DOHH2 (cell line): ENCODE measurements at regions not wholly inside any gene's neighbourhood (a gene's known extent, or its start where the extent isn't known, plus 50 kb on each side); places are given as distances from the start of the nearest gene placed in this dataset.

Experiments
- H3F3A ChIP-seq: fragments of 200-600 bp; sonication (generic), shearing (Covaris generic); 2 replicates; pipeline ENCODE4 v1.6.0; 2016; ENCODE audit warnings: antibody characterized with exemption, mild to moderate bottlenecking; ENCODE audit not compliant: control insufficient read depth, insufficient read depth
- H3K27ac ChIP-seq: fragments of 200-600 bp; sonication (generic); 2 replicates; pipeline ENCODE4 v1.5.1; 2014; ENCODE audit warnings: low read depth, mild to moderate bottlenecking, low read length, moderate library complexity
- H3K27me3 ChIP-seq: fragments of 200-600 bp; sonication (generic); 2 replicates; pipeline ENCODE4 v1.6.1; 2014; ENCODE audit warnings: mild to moderate bottlenecking, low read length, mixed read lengths; ENCODE audit not compliant: control insufficient read depth
- H3K36me3 ChIP-seq: fragments of 200-600 bp; sonication (generic); 2 replicates; pipeline ENCODE4 v1.6.1; 2014; ENCODE audit warnings: mild to moderate bottlenecking, low read length, moderate library complexity, mixed read lengths; ENCODE audit not compliant: control insufficient read depth
- H3K4me1 ChIP-seq: fragments of 200-600 bp; sonication (generic); 2 replicates; pipeline ENCODE4 v1.6.1; 2014; ENCODE audit warnings: mild to moderate bottlenecking, low read length, mixed read lengths; ENCODE audit not compliant: control insufficient read depth
- H3K4me2 ChIP-seq: fragments of 200-600 bp; sonication (generic); 2 replicates; pipeline ENCODE4 v1.6.0; 2014; ENCODE audit warnings: mild to moderate bottlenecking, low read length, moderate library complexity
- H3K4me3 ChIP-seq: fragments of 200-600 bp; sonication (generic); 2 replicates; pipeline ENCODE4 v1.5.1; 2014; ENCODE audit warnings: mild to moderate bottlenecking, low read length, mixed read lengths
- H3K79me2 ChIP-seq: fragments of 200-600 bp; sonication (generic); 2 replicates; pipeline ENCODE4 v1.6.1; 2014; ENCODE audit warnings: mild to moderate bottlenecking, low read length, mixed read lengths; ENCODE audit not compliant: control insufficient read depth
- H3K9me2 ChIP-seq: fragments of 200-600 bp; sonication (generic); replicated peaks from 2 replicates; pipeline ENCODE4 v1.6.1; 2014; ENCODE audit warnings: mild to moderate bottlenecking, low read length, mixed read lengths; ENCODE audit not compliant: control insufficient read depth
- H3K9me3 ChIP-seq: fragments of 200-600 bp; sonication (generic); 2 replicates; pipeline ENCODE4 v1.6.1; 2014; ENCODE audit warnings: antibody characterized with exemption, low read length, mixed read lengths; ENCODE audit not compliant: control insufficient read depth, insufficient read depth
- H4K20me1 ChIP-seq: fragments of 200-600 bp; sonication (generic); 2 replicates; pipeline ENCODE4 v1.6.0; 2014; ENCODE audit warnings: low read depth, mild to moderate bottlenecking, antibody characterized with exemption, low read length, moderate library complexity; ENCODE audit not compliant: control insufficient read depth, insufficient read depth
- EZH2phosphoT487 ChIP-seq: fragments of 200-600 bp; sonication (generic); IDR thresholded peaks from 2 replicates; pipeline ENCODE4 v1.6.1; 2017; ENCODE audit warnings: borderline replicate concordance, mild to moderate bottlenecking, antibody characterized with exemption, low read length, moderate library complexity, mixed read lengths
- TF ChIP-seq, protein P1 (sequence below): fragments of 200-600 bp; sonication (generic); IDR thresholded peaks from one replicate; pipeline ENCODE4 v1.5.1; 2014; ENCODE audit warnings: antibody characterized with exemption, mild to moderate bottlenecking, low read depth, low read length; ENCODE audit not compliant: poor library complexity, severe bottlenecking

DNA sequence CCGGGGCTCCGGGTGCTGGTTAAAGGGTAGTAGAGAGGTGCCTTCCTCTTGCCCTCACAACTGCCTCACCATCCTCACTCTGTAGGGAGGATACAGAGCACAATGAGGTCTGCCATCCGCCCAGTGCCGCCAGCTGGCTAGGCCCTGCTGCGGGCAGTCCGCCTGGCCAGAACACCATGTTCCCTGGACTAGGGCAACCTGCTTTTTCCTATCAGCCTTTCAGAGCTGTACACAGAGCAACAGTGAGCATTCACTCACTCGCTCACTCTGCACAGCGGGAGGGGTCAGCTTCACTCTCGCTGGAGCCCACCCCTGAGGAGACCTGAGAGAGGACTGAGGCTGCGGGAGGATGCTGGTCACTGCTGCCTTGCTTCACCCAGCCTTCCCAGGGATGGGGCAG lies 218.7 kb upstream of the CHRNA7 start:
- H3K9me2 ChIP-seq, result no peaks in the 10 kb centered on the region
- H4K20me1 ChIP-seq, result no peaks in the 10 kb centered on the region
- TF ChIP-seq, protein P1, sequence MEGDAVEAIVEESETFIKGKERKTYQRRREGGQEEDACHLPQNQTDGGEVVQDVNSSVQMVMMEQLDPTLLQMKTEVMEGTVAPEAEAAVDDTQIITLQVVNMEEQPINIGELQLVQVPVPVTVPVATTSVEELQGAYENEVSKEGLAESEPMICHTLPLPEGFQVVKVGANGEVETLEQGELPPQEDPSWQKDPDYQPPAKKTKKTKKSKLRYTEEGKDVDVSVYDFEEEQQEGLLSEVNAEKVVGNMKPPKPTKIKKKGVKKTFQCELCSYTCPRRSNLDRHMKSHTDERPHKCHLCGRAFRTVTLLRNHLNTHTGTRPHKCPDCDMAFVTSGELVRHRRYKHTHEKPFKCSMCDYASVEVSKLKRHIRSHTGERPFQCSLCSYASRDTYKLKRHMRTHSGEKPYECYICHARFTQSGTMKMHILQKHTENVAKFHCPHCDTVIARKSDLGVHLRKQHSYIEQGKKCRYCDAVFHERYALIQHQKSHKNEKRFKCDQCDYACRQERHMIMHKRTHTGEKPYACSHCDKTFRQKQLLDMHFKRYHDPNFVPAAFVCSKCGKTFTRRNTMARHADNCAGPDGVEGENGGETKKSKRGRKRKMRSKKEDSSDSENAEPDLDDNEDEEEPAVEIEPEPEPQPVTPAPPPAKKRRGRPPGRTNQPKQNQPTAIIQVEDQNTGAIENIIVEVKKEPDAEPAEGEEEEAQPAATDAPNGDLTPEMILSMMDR, result no peak
- no peak for TF ChIP-seq EZH2phosphoT487

DNA sequence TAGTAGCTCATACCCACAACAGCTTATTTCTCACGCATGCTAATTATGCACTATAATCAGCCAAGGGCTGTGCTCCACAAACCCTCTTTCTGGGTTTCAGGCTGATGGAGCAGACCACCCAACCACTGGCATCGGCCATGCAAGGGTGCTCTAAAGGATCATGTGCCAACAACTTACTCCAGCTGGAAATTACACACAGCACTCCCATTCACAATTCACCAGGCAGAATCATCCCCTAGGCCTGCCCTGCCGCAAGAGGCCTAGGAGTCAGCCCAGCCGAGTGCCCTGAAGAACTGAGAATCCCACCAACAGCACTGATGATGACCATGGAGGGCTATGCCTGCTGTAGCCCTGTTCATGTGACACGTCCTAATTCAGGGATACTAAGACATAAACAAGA lies 216.2 kb upstream of the CHRNA7 start:
- Histone ChIP-seq H3K9me2 (no peaks in the 10 kb centered on the region), H3K79me2 (no peaks in the 10 kb centered on the region), H3F3A (no peaks in the 10 kb centered on the region), H3K4me1 (no peaks in the 10 kb centered on the region), H3K9me3 (no peaks in the 10 kb centered on the region), H3K4me2 (no peak overlapping the region), H3K27me3 (no peaks in the 10 kb centered on the region), H4K20me1 (no peaks in the 10 kb centered on the region), H3K27ac (no peak overlapping the region), H3K36me3 (no peaks in the 10 kb centered on the region), H3K4me3 (no peak overlapping the region)
- TF ChIP-seq, protein P1, result no peak
- no peak for TF ChIP-seq EZH2phosphoT487

More for the DNA sequence above, 218.7 kb upstream of the CHRNA7 start:
- no peak overlapping the region for H3K4me3 ChIP-seq
- H3K36me3 ChIP-seq, result no peaks in the 10 kb centered on the region
- no peaks in the 10 kb centered on the region for H3K79me2 ChIP-seq
- H3K4me1 ChIP-seq, result no peaks in the 10 kb centered on the region
- no peak overlapping the region for H3K4me2 ChIP-seq
- H3K27ac ChIP-seq, result no peak overlapping the region
- H3K9me3 ChIP-seq, result no peaks in the 10 kb centered on the region
- H3F3A ChIP-seq, result no peaks in the 10 kb centered on the region
- no peaks in the 10 kb centered on the region for H3K27me3 ChIP-seq

DNA sequence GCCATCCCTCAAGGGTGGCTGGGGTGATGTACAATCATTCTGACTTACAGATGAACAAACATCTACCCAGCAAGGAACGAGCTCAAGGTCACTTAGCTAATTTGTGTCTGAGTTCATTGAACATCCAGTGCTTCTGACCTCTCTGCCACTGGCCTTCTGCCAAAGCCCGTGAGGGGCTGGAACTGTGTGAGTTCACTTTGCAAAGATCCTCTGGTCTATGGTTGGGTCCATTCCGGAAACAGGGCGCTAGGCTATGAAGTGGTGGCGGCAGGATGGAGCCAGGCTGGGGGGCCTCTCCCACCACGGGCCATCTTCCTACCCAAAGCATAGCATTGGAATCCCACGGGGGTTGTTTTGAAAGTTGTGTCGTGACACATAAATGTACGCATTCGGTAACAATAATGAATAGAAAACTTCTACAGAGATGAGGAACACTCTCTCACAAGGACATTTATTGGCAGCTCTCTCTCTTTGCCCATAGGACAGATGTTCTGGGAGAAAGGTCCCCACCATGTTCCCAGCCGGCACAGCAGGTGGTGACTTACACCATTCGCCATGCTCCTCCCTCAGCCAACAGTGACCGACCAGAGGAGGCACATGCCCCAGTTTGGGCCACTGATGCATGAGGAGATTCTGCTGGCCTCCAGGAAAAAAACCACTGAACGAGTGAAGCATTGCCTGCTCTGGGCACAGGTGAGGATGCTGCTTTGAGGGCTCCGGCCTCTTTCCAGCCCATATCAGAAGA lies 214.7 kb upstream of the CHRNA7 start:
- no peaks in the 10 kb centered on the region for H3K36me3 ChIP-seq

More for the DNA sequence above, 214.7 kb upstream of the CHRNA7 start:
- H3K4me2 ChIP-seq, result no peak overlapping the region
- H4K20me1 ChIP-seq, result no peaks in the 10 kb centered on the region
- no peak overlapping the region for H3K27ac ChIP-seq
- no peaks in the 10 kb centered on the region for H3K79me2 ChIP-seq
- H3K4me1 ChIP-seq, result no peaks in the 10 kb centered on the region
- no peaks in the 10 kb centered on the region for H3K9me2 ChIP-seq
- H3K27me3 ChIP-seq, result no peaks in the 10 kb centered on the region
- TF ChIP-seq EZH2phosphoT487, result no peak
- TF ChIP-seq, protein P1, result no peak
- H3K9me3 ChIP-seq, result no peaks in the 10 kb centered on the region
- no peak overlapping the region for H3K4me3 ChIP-seq
- no peaks in the 10 kb centered on the region for H3F3A ChIP-seq
